Calu3 (cell line): ENCODE measurements at regions not wholly inside any gene's neighbourhood (a gene's known extent, or its start where the extent isn't known, plus 50 kb on each side); places are given as distances from the start of the nearest gene placed in this dataset.

Source experiments
- BruUV-seq: library from RNA; stranded (reverse); fragments of 400-500 nt; replicated peaks from 2 replicates; lab custom pipeline; 2021; lab: Mats Ljungman, UMichigan
- CTCF ChIA-PET: fragments of 300-600 bp; sonication (Branson Sonifier 250); formaldehyde crosslinking; loops from one replicate; lab custom pipeline; 2022; ENCODE audit warnings: antibody characterized with exemption; lab: Charles Lee
- DNase-seq: peaks from one replicate; pipeline ENCODE4 v3.0.0; 2022
- H3K27ac Mint-ChIP-seq: one replicate; pipeline ENCODE4 v1.8.0; 2022; ENCODE audit warnings: mixed read lengths; ENCODE audit not compliant: unreplicated experiment
- H3K27me3 Mint-ChIP-seq: one replicate; pipeline ENCODE4 v1.8.0; 2022; ENCODE audit warnings: mixed read lengths; ENCODE audit not compliant: unreplicated experiment
- H3K36me3 Mint-ChIP-seq: one replicate; pipeline ENCODE4 v1.8.0; 2022; ENCODE audit warnings: mild to moderate bottlenecking, moderate library complexity, mixed read lengths; ENCODE audit not compliant: insufficient read depth, unreplicated experiment
- H3K4me1 Mint-ChIP-seq: one replicate; pipeline ENCODE4 v1.8.0; 2022; ENCODE audit warnings: mild to moderate bottlenecking, low read depth, mixed read lengths; ENCODE audit not compliant: unreplicated experiment
- H3K4me3 Mint-ChIP-seq: one replicate; pipeline ENCODE4 v1.8.0; 2022; ENCODE audit warnings: mild to moderate bottlenecking, low read depth, moderate library complexity, mixed read lengths; ENCODE audit not compliant: unreplicated experiment
- H3K9me3 Mint-ChIP-seq: one replicate; pipeline ENCODE4 v1.8.0; 2022; ENCODE audit warnings: low read depth, mixed read lengths; ENCODE audit not compliant: unreplicated experiment
- CTCF ChIP-seq: fragments of 200-600 bp; IDR thresholded peaks from one replicate; pipeline ENCODE4 v1.8.0; 2022; ENCODE audit warnings: antibody characterized with exemption; ENCODE audit not compliant: unreplicated experiment
- intact Hi-C: fragments of 100-400 bp; cut with micrococcal nuclease; formaldehyde crosslinking; loops from one replicate; pipeline ENCODE4 v1.10.0; 2022; ENCODE audit not compliant: unreplicated experiment

DNA sequence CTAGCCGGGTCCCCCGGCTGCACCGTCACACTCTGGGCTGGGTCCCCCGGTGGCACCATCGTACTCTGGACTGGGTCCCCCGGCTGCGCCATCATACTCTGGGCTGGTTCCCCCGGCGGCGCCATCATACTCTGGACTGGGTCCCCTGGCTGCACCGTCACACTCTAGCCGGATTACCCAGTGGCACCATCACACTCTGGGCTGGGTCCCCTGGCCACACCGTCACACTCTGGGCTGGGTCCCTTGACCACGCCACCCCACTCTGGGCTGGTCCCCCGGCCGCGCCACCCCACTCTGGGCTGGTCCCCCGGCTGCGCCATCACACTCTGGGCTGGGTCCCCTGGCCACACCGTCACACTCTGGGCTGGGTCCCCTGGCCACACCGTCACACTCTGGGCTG is 653.8 kb upstream of the ID2 start:
- H3K4me1 Mint-ChIP-seq: no peaks in the 10 kb centered on the region
- no peaks in the 10 kb centered on the region for H3K36me3 Mint-ChIP-seq
- intact Hi-C loops: no loop called here
- H3K27me3 Mint-ChIP-seq: no peaks in the 10 kb centered on the region
- no peak overlapping the region for H3K27ac Mint-ChIP-seq
- no peak for DNase-seq
- CTCF ChIA-PET: no interaction called here
- H3K9me3 Mint-ChIP-seq: peaks cover 2% of the 10 kb centered on the region
- no TSS peak for BruUV-seq
- H3K4me3 Mint-ChIP-seq: no peak overlapping the region
- no peak for TF ChIP-seq CTCF

GRCh38 chr2:8028436-8028835 is 653.4 kb upstream of the ID2 start:
- intact Hi-C loops: no loop called here
- no peaks in the 10 kb centered on the region for H3K27me3 Mint-ChIP-seq
- no TSS peak for BruUV-seq
- no peak for DNase-seq
- peaks cover 2% of the 10 kb centered on the region for H3K9me3 Mint-ChIP-seq
- no peaks in the 10 kb centered on the region for H3K36me3 Mint-ChIP-seq
- CTCF ChIA-PET: no interaction called here
- H3K27ac Mint-ChIP-seq: no peak overlapping the region
- H3K4me3 Mint-ChIP-seq: no peak overlapping the region
- no peaks in the 10 kb centered on the region for H3K4me1 Mint-ChIP-seq
- no peak for TF ChIP-seq CTCF

DNA sequence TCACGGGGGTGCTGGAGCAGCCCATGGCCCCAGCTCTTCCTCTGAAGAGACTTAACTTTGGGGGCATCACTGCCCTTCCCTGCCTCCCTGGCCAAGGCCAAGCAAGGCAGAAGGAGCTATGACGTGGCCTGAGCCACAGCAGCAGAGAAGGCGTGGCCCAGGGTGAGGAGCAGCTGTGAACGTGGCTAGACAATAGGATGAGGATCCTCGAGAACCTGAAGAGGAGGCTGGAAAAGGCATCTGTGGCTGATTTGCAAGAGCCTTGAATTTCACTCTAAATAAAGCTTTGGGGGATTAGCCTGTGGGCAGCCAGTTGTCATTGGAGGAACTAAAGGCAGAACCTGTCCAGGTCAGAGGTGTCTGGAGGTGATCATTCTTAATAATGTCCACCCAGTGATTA is 652.9 kb upstream of the ID2 start:
- no TSS peak for BruUV-seq
- no peak for TF ChIP-seq CTCF
- no peaks in the 10 kb centered on the region for H3K36me3 Mint-ChIP-seq
- H3K4me3 Mint-ChIP-seq: no peak overlapping the region
- DNase-seq: no peak
- H3K27me3 Mint-ChIP-seq: no peaks in the 10 kb centered on the region
- intact Hi-C loops: no loop called here
- CTCF ChIA-PET: no interaction called here
- no peaks in the 10 kb centered on the region for H3K4me1 Mint-ChIP-seq
- no peak overlapping the region for H3K27ac Mint-ChIP-seq
- H3K9me3 Mint-ChIP-seq: peaks cover 2% of the 10 kb centered on the region

GRCh38 chr2:8030573-8031303 is 651.1 kb upstream of the ID2 start:
- no peaks in the 10 kb centered on the region for H3K4me1 Mint-ChIP-seq
- no peak for DNase-seq
- no TSS peak for BruUV-seq

More at GRCh38 chr2:8030573-8031303, 651.1 kb upstream of the ID2 start:
- Mint-ChIP-seq H3K27me3 (no peaks in the 10 kb centered on the region), H3K36me3 (no peaks in the 10 kb centered on the region), H3K4me3 (no peak overlapping the region), H3K9me3 (peaks cover 2% of the 10 kb centered on the region), H3K27ac (no peak overlapping the region)
- TF ChIP-seq CTCF: no peak
- intact Hi-C loops: no loop called here
- CTCF ChIA-PET: no interaction called here
